ENCODE measurements at regions not wholly inside any gene's neighbourhood (a gene's known extent, or its start where the extent isn't known, plus 50 kb on each side); places are given as distances from the start of the nearest gene placed in this dataset.

DNA sequence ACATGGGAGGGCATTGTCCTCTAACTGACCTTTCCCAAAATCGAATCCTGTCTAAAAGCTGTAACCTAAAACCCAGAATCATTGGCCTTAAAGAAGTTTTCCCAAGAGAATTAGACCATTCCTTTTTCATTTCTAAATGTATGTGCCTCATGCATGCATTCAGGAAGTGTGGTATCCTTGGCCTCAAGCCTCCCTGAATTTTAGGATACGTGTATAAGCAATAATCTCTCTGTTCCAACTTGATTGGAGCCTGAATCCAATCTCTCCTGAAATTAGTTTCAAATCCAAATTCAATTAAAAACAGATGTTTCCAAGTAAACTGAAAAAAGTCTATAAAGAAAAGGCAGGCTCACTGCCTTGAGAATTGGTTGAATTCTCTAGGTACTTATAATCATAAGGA, 86.0 kb upstream of the VEPH1 start:
- ChIA-PET POLR2A (no interaction called here), RAD21 (ENCODE audit: low non-redundant PET in 1 of 2, low total read pairs in 2 of 2, uncharacterized antibody in 2 of 2, unreplicated experiment in 2 of 2) (no interaction called here), CTCF (interaction anchor here (1.0 kb wide), 1 partner anchor 17 kb away, joined by 4 read pairs; no protein-coding TSS in a partner anchor)
- no peak overlapping the region for H3K4me2 ChIP-seq (ENCODE audit: low read length)
- H3K9me3 ChIP-seq (ENCODE audit: control insufficient read depth in 1 of 2, insufficient read depth in 1 of 2, low read depth in 1 of 2, low read length in 2 of 2), result no peaks in the 10 kb centered on the region
- no peak for ATAC-seq
- no TSS peak for BruUV-seq (replicated peaks)
- no peaks in the 10 kb centered on the region for H4K20me1 ChIP-seq (ENCODE audit: insufficient read depth)
- H3K27me3 ChIP-seq (ENCODE audit: insufficient read depth, low read length), result no peaks in the 10 kb centered on the region
- DNase-seq (ENCODE audit: low read depth, low spot score), result no peak
- H3K9me2 ChIP-seq (ENCODE audit: insufficient read depth), result no peaks in the 10 kb centered on the region
- H3K27ac ChIP-seq (ENCODE audit: low read depth, low read length), result no peak overlapping the region
- intact Hi-C loops (cut with micrococcal nuclease), result no loop called here
- no peak overlapping the region for H2AFZ ChIP-seq (ENCODE audit: low read depth, low read length, poor library complexity, severe bottlenecking)
- no peaks in the 10 kb centered on the region for H3K4me1 ChIP-seq (ENCODE audit: control insufficient read depth in 1 of 2, insufficient read depth in 2 of 2, low read length in 2 of 2)
- no peak for TF ChIP-seq RAD21 (IDR thresholded peaks at IDR 0.05; ENCODE audit: low read depth)
- no peak for TF ChIP-seq JUND (IDR thresholded peaks at IDR 0.05)
- no peak for TF ChIP-seq CBX3 (IDR thresholded peaks at IDR 0.05; ENCODE audit: low read depth)
- no peak for TF ChIP-seq POLR2A (IDR thresholded peaks at IDR 0.05; ENCODE audit: borderline replicate concordance, extremely low read depth, insufficient read depth, insufficient read length)
- H3K9ac ChIP-seq (ENCODE audit: low read length), result no peak overlapping the region
- H3K79me2 ChIP-seq (ENCODE audit: insufficient read depth, low read length), result no peaks in the 10 kb centered on the region
- H3K36me3 ChIP-seq (ENCODE audit: control insufficient read depth in 1 of 2, insufficient read depth in 2 of 2, low read length in 2 of 2), result no peaks in the 10 kb centered on the region
- H3K4me3 ChIP-seq (replicated peaks in 1 of 2; ENCODE audit: low read depth in 1 of 2, low read length in 2 of 2), result no peak overlapping the region

DNA sequence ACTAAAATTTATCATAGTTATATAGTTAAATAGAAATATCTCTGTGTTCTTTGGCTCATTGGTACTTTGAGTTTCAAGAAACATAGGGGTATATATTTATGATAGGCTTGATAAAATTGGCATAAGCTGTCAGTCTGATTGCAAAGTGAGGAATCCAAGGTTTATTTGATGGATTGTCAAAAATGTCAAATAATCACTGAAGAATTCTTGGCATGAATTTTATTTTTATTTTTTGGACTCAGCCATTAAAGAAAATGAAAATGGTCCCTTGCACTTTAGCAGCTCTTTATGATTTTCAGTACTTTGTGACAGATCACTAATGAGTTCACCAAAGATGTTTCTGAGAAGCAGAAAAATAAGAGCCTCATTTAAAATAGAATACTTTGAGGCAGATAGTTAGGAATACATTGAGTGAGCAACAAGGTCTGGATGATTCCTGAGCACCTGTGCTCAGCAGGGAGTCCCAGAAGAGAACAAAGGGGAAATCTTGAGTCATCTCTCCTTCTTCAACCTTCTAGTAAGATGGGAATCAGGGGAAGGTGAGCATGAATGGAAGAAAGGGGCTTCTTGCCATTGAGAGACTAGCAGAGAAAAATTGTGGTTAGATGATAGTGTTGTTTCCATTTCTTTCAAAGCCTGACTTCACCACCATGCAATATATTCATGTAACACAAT, 85.3 kb upstream of the VEPH1 start:
- no peak overlapping the region for H3K9ac ChIP-seq (ENCODE audit: low read length)
- no peaks in the 10 kb centered on the region for H4K20me1 ChIP-seq (ENCODE audit: insufficient read depth)
- H3K27me3 ChIP-seq (ENCODE audit: insufficient read depth, low read length), result no peaks in the 10 kb centered on the region
- DNase-seq (ENCODE audit: low read depth, low spot score), result no peak
- H2AFZ ChIP-seq (ENCODE audit: low read depth, low read length, poor library complexity, severe bottlenecking), result no peak overlapping the region
- H3K79me2 ChIP-seq (ENCODE audit: insufficient read depth, low read length), result no peaks in the 10 kb centered on the region
- no peaks in the 10 kb centered on the region for H3K9me2 ChIP-seq (ENCODE audit: insufficient read depth)
- no peaks in the 10 kb centered on the region for H3K36me3 ChIP-seq (ENCODE audit: control insufficient read depth in 1 of 2, insufficient read depth in 2 of 2, low read length in 2 of 2)
- no peak for ATAC-seq
- H3K9me3 ChIP-seq (ENCODE audit: control insufficient read depth in 1 of 2, insufficient read depth in 1 of 2, low read depth in 1 of 2, low read length in 2 of 2), result no peaks in the 10 kb centered on the region
- ChIA-PET POLR2A (no interaction called here), RAD21 (ENCODE audit: low non-redundant PET in 1 of 2, low total read pairs in 2 of 2, uncharacterized antibody in 2 of 2, unreplicated experiment in 2 of 2) (no interaction called here), CTCF (no interaction called here)
- no peak overlapping the region for H3K4me3 ChIP-seq (replicated peaks in 1 of 2; ENCODE audit: low read depth in 1 of 2, low read length in 2 of 2)
- no TSS peak for BruUV-seq (replicated peaks)
- H3K4me2 ChIP-seq (ENCODE audit: low read length), result no peak overlapping the region
- no peak overlapping the region for H3K27ac ChIP-seq (ENCODE audit: low read depth, low read length)
- intact Hi-C loops (cut with micrococcal nuclease), result no loop called here
- no peaks in the 10 kb centered on the region for H3K4me1 ChIP-seq (ENCODE audit: control insufficient read depth in 1 of 2, insufficient read depth in 2 of 2, low read length in 2 of 2)
- TF ChIP-seq CBX3 (IDR thresholded peaks at IDR 0.05; ENCODE audit: low read depth), result no peak
- TF ChIP-seq, protein P1, sequence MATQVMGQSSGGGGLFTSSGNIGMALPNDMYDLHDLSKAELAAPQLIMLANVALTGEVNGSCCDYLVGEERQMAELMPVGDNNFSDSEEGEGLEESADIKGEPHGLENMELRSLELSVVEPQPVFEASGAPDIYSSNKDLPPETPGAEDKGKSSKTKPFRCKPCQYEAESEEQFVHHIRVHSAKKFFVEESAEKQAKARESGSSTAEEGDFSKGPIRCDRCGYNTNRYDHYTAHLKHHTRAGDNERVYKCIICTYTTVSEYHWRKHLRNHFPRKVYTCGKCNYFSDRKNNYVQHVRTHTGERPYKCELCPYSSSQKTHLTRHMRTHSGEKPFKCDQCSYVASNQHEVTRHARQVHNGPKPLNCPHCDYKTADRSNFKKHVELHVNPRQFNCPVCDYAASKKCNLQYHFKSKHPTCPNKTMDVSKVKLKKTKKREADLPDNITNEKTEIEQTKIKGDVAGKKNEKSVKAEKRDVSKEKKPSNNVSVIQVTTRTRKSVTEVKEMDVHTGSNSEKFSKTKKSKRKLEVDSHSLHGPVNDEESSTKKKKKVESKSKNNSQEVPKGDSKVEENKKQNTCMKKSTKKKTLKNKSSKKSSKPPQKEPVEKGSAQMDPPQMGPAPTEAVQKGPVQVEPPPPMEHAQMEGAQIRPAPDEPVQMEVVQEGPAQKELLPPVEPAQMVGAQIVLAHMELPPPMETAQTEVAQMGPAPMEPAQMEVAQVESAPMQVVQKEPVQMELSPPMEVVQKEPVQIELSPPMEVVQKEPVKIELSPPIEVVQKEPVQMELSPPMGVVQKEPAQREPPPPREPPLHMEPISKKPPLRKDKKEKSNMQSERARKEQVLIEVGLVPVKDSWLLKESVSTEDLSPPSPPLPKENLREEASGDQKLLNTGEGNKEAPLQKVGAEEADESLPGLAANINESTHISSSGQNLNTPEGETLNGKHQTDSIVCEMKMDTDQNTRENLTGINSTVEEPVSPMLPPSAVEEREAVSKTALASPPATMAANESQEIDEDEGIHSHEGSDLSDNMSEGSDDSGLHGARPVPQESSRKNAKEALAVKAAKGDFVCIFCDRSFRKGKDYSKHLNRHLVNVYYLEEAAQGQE (IDR thresholded peaks at IDR 0.05; ENCODE audit: low read depth), result no peak
- no peak for TF ChIP-seq ELF1 (IDR thresholded peaks at IDR 0.05; ENCODE audit: borderline replicate concordance, low read depth)
- no peak for TF ChIP-seq SRF (IDR thresholded peaks at IDR 0.05; ENCODE audit: low read depth)
- no peak for TF ChIP-seq JUND (IDR thresholded peaks at IDR 0.05)
- no peak for TF ChIP-seq ZNF274 (IDR thresholded peaks at IDR 0.05; ENCODE audit: low read depth, low read length)
- TF ChIP-seq, protein P2, sequence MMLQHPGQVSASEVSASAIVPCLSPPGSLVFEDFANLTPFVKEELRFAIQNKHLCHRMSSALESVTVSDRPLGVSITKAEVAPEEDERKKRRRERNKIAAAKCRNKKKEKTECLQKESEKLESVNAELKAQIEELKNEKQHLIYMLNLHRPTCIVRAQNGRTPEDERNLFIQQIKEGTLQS (IDR thresholded peaks at IDR 0.05), result no peak
- no peak for TF ChIP-seq POLR2AphosphoS5 (IDR thresholded peaks at IDR 0.05; ENCODE audit: low read depth, low read length)
- TF ChIP-seq, protein P3, sequence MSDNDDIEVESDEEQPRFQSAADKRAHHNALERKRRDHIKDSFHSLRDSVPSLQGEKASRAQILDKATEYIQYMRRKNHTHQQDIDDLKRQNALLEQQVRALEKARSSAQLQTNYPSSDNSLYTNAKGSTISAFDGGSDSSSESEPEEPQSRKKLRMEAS (IDR thresholded peaks at IDR 0.05), result no peak
- no peak for TF ChIP-seq FOSL1 (IDR thresholded peaks at IDR 0.05; ENCODE audit: low read depth)
- TF ChIP-seq, protein P4, sequence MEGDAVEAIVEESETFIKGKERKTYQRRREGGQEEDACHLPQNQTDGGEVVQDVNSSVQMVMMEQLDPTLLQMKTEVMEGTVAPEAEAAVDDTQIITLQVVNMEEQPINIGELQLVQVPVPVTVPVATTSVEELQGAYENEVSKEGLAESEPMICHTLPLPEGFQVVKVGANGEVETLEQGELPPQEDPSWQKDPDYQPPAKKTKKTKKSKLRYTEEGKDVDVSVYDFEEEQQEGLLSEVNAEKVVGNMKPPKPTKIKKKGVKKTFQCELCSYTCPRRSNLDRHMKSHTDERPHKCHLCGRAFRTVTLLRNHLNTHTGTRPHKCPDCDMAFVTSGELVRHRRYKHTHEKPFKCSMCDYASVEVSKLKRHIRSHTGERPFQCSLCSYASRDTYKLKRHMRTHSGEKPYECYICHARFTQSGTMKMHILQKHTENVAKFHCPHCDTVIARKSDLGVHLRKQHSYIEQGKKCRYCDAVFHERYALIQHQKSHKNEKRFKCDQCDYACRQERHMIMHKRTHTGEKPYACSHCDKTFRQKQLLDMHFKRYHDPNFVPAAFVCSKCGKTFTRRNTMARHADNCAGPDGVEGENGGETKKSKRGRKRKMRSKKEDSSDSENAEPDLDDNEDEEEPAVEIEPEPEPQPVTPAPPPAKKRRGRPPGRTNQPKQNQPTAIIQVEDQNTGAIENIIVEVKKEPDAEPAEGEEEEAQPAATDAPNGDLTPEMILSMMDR (IDR thresholded peaks at IDR 0.05 in 2 of 3, conservative IDR thresholded peaks at IDR 0.05 in 1 of 3; ENCODE audit: borderline replicate concordance in 1 of 3, insufficient read depth in 1 of 3, low read depth in 2 of 3, low read length in 2 of 3), result no peak
- no peak for TF ChIP-seq CEBPB (IDR thresholded peaks at IDR 0.05; ENCODE audit: low read depth)
- no peak for TF ChIP-seq TCF7L2 (IDR thresholded peaks at IDR 0.05; ENCODE audit: borderline replicate concordance, extremely low read depth, insufficient read depth, insufficient read length)
